ENCODE measurements at regions not wholly inside any gene's neighbourhood (a gene's known extent, or its start where the extent isn't known, plus 50 kb on each side); places are given as distances from the start of the nearest gene placed in this dataset.
"Not testable (repeated sequence)": the region's sequence is repeated elsewhere in the genome, so short reads cannot be mapped to it uniquely, and the experiment has no call there.

DNA sequence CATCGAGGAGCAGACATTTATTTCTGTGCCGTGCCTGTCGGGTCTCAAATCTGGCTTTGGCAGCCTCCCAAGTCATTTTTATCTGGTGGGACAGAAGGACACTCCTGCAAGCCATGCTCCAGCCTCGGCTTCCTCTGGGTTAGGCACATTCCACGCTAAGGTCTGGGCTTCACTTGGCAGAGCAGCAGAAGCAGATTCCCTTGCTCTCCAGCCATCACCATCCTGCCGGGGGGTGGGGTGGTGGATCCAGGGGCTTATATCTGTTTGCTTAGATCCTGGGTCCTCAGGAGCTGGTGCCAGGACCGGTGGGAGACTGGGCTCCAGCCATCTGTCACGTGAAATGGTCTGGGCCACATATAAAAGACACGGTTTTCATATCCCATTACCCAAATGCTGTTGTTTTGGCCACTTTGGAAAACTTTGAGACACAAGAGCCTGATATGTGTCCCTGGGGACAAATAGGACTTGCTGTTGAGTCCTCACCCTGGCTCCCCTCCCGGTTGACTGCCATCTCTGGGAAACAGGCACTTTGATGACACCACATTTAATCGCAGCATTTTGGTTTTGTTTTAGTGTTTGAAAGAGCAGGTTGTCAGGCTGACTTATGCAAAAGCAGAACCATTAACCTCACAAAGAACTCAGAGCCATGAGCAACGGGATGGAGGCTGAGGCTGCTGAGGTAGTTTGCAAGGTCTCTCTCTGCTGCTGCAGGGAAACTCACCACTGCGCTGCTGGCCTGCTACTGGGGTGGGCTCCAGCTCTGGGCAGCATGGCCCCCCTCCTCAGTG lies 69.6 kb upstream of the PRMT8 start:
- DNase-seq, result no peak

DNA sequence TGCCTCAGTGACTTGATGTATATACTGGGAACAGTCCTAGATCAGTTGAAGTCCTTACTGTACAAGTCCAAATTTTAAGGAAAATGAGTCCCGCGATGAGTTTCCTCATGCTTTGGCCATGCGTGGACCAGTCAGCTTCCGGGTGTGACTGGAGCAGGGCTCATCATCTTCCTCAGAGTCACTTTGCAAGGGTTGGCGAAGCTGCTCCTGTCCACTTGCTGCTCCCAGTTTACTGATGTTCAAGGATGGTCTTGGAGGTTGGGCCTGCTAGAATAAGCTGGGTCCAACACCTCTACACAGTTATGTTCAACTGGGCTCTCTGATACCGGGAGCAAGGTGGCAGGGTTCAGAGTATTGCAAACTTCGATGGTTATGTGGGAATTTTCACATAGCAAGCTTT lies 66.2 kb upstream of the PRMT8 start:
- not testable (repeated sequence) for DNase-seq

DNA sequence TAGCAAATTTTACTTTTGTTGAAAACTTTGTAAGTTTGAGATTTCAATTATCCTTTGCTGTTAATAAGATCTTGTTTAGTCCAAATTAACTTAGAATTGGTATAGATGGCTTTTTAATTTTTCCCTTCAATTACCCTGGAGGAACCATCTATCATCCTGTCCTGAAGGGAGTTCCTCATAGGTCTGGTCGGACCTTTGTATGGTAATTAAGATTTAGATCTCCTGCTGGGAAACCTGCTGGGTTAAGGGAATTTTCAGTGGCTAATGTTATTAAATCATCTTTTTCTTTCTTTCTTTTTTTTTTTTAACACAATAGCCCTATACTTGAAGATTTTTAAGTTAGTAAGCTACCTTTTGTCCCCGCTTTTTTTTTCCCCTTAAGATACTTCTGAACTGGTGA lies 63.0 kb upstream of the PRMT8 start:
- DNase-seq, result no peak

DNA sequence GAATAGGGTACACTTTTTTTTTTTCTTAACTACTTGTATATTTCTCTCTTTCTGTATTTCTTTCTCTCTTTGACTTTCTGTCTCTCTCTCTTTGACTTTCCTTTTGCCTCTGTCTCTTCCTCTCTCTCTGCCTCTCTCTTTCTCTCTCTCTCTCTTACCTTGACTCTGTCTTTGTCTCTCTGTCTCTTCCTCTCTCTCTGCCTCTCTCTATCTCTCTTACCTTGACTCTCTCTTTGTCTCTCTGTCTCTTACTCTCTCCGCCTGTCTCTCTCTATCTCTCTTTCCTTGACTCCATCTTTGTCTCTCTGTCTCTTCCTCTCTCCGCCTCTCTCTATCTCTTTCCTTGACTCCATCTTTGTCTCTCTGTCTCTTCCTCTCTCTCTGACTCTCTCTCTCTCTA lies 62.4 kb upstream of the PRMT8 start:
- DNase-seq, result no peak

DNA sequence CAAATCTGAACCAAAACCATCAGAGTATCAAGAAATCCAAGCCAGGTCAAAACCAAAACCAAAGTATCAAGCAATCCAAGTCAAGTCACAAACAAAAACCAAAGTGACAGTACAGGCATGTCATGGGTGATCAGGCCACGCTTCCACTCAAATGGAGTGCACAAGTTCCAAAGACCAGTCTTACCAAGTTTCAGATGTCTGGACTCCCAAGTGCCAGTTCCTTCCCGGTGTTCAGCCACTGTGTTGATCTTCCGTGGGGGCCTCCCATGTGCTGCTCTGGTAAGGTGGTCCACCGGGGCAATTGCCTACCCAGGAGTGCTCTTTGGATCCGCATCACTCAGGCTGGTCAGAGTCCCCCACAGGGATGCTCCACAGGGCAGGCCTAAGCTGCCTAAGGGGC lies 61.5 kb upstream of the PRMT8 start:
- not testable (repeated sequence) for DNase-seq

DNA sequence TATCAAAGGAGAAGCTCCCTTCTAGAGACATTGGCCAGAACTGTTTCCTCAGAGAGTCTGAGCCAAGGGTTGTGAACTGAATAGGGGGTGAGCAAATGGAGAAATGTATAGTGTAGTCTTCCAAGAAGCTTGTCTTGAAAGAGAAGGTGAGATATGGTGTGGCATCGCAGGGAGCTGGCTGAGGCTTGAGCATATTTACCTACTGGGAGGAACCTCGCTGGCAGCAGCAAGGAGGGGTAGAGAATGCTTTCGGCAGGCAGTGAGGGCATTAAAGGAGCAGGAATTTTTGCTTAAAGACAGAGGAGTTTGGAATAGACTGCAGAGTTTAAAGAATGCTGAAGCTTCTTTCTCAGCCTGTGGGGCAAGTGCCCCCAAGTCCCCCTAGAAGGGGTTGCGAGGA lies 59.3 kb upstream of the PRMT8 start:
- DNase-seq, result no peak

DNA sequence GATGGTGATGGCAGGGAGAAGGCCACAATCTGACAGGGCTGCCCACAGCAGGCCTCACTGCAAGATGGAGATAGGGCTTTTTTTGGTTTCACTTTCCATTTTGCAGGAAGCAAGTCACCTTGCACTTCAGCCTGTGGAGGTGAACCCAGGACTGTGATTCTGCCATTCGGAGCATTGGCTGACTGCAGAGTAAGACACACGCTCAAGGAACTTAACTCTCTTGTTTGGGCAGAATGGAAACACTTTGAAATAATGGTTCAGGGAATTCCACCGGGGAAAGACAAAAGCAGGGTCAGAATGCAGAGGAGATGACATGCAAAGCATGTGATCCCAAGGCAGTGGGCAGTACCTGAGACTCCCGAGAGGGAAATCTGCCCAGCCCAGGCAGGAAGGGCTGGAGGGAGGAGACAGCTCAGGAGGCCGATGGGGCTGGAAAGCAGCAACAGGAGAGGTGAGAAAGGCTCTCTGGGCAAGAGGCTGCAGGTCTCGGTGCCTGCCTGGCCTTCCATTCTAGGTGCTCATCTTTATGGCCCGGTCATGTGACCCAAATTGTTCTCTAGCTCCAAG lies 58.7 kb upstream of the PRMT8 start:
- DNase-seq, result no peak

DNA sequence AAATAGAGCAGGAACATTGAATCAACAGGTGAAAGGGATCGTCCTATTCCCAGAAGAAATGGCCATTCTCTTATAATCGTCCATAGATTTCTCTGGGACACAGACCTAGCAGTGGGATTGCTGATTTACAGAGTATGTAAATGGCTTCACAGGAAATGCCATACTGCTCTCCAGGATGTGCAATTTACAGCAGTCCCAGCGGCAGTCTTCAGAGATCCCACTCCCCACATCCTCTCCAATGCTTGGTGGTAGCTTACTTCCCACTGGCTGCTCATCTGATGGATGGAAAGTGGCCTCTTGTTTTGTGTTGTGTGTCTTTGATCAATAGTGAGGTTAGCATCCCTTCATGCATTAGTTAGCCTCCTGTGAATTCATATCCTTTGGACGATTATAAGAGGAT lies 58.1 kb upstream of the PRMT8 start:
- DNase-seq, result no peak

DNA sequence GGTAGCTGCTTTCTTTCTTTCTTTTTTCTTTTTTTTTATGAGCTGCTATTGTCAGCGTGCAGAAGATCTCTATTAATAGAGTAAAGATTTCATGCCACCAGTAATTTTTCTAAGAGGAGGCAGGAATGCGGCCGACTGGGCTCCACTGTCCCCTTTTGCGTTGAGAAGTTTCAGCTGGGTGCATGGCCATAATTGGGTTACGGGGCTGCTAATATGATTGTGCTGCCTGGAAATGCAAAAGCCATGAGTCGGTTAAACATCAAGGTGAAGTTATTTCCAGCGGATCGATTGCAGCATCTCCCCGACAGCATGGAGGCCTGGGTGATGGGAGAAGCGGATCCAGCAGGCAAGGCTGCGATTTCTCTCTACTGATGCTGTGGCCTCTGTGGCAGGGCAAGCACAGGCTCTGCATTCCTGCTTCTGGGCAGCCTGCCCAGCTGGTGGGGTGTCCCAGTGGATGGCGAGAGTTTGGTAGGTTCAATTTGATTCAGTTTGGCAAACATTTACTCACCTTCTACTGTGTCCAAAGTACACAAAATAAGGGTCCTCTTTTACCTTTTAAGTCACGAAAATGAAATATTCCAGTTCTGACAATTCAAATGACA lies 54.4 kb upstream of the PRMT8 start:
- peak; percentile 80 to 92 for DNase-seq

DNA sequence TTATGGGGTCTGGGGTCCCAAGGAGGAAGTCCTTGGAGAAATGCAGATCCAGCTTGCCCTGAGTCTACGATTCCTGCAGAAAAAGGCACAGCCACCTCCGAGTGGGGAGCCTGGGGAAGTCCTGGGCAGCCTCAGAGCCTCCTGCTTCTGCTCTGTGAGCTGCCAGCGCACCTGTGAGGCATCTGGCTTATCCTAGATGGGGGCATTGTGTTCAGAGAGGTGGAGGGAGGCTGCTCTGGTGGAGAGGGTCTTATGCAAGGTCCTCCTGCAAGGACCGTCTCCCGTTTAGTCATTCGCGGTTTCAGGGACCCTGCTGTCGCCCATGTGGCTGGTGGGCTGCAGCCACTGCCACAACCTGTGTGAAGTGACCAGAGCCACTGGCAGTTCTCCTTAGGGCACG lies 53.0 kb upstream of the PRMT8 start:
- DNase-seq, result no peak

DNA sequence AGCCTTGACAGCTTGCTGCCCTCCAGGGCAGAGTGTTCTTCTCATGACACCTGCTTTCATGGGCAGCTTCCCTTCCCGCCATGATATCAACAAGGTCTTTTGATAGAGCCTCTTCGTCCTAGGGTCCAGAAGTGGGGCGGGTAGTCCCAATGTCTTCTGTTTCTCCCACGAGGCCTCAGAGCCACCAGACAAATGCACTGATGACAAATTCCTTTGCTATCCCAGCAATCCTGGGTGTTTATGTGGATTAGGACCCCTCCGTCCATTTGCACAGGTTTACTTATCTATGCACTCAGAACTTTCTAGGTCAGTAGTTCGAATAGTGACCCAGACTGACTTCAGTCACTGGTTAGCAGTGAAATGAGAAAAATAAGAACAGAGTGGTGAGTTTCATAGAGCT lies 52.6 kb upstream of the PRMT8 start:
- DNase-seq, result no peak
